ENCODE measurements at regions not wholly inside any gene's neighbourhood (a gene's known extent, or its start where the extent isn't known, plus 50 kb on each side); places are given as distances from the start of the nearest gene placed in this dataset.
A peak's percentile ranks its signal among the peaks of the same experiment; 100 is the strongest.
"Not testable (repeated sequence)": the region's sequence is repeated elsewhere in the genome, so short reads cannot be mapped to it uniquely, and the experiment has no call there.

GRCh38 chr5:135776457-135776856 is 58.0 kb upstream of the SLC25A48 start:
- no peak for DNase-seq (ENCODE audit: low read depth in 3 of 3, low spot score in 2 of 3)

- DNase-seq (ENCODE audit: low read depth in 3 of 3, low spot score in 2 of 3): no peak
Measured at GRCh38 chr5:135761746-135762145, 72.7 kb upstream of the SLC25A48 start.

- no peak for DNase-seq (ENCODE audit: low read depth in 3 of 3, low spot score in 2 of 3)
Measured at GRCh38 chr5:135759149-135759784, 75.2 kb upstream of the SLC25A48 start.

- DNase-seq (ENCODE audit: low read depth in 3 of 3, low spot score in 2 of 3): no peak
Measured at GRCh38 chr5:135753990-135754389, 80.5 kb upstream of the SLC25A48 start.

GRCh38 chr5:135750506-135750905 is 84.0 kb upstream of the SLC25A48 start:
- DNase-seq (ENCODE audit: low read depth in 3 of 3, low spot score in 2 of 3): no peak

- DNase-seq (ENCODE audit: low read depth in 3 of 3, low spot score in 2 of 3): no peak
Measured at GRCh38 chr5:135747824-135748223, 86.6 kb upstream of the SLC25A48 start.

- no peak for DNase-seq (ENCODE audit: low read depth in 3 of 3, low spot score in 2 of 3)
Measured at GRCh38 chr5:135745897-135746500, 88.5 kb upstream of the SLC25A48 start.

GRCh38 chr5:135743705-135744411 is 90.6 kb upstream of the SLC25A48 start:
- DNase-seq (ENCODE audit: low read depth in 3 of 3, low spot score in 2 of 3): peak; percentile 67 to 74 (median 72)

GRCh38 chr5:135743181-135743580 is 91.3 kb upstream of the SLC25A48 start:
- DNase-seq (ENCODE audit: low read depth in 3 of 3, low spot score in 2 of 3): peak in 2 of 3 donors; percentile 8 to 27

GRCh38 chr5:135742240-135742639 is 92.2 kb upstream of the SLC25A48 start:
- not testable (repeated sequence) for DNase-seq (ENCODE audit: low read depth in 3 of 3, low spot score in 2 of 3)

GRCh38 chr5:135741040-135741439 is 93.4 kb upstream of the SLC25A48 start:
- no peak for DNase-seq (ENCODE audit: low read depth in 3 of 3, low spot score in 2 of 3)

- no peak for DNase-seq (ENCODE audit: low read depth in 3 of 3, low spot score in 2 of 3)
Measured at GRCh38 chr5:135740475-135740874, 94.0 kb upstream of the SLC25A48 start.

GRCh38 chr5:135739383-135739981 is 95.0 kb upstream of the SLC25A48 start:
- DNase-seq (ENCODE audit: low read depth in 3 of 3, low spot score in 2 of 3): no peak

GRCh38 chr5:135738564-135738875 is 95.9 kb upstream of the SLC25A48 start:
- DNase-seq (ENCODE audit: low read depth in 3 of 3, low spot score in 2 of 3): no peak

GRCh38 chr5:135737701-135738563 is 96.5 kb upstream of the SLC25A48 start:
- DNase-seq (ENCODE audit: low read depth in 3 of 3, low spot score in 2 of 3): no peak

GRCh38 chr5:135736952-135737351 is 97.5 kb upstream of the SLC25A48 start:
- DNase-seq (ENCODE audit: low read depth in 3 of 3, low spot score in 2 of 3): not testable (repeated sequence)

- DNase-seq (ENCODE audit: low read depth in 3 of 3, low spot score in 2 of 3): no peak
Measured at GRCh38 chr5:135735831-135736230, 98.6 kb upstream of the SLC25A48 start.

GRCh38 chr5:135734956-135735355 is 99.5 kb upstream of the SLC25A48 start:
- DNase-seq (ENCODE audit: low read depth in 3 of 3, low spot score in 2 of 3): not testable (repeated sequence)

- not testable (repeated sequence) for DNase-seq (ENCODE audit: low read depth in 3 of 3, low spot score in 2 of 3)
Measured at GRCh38 chr5:135731034-135731433, 103.4 kb upstream of the SLC25A48 start.

- DNase-seq (ENCODE audit: low read depth in 3 of 3, low spot score in 2 of 3): not testable (repeated sequence)
Measured at GRCh38 chr5:135730161-135730560, 104.3 kb upstream of the SLC25A48 start.

- DNase-seq (ENCODE audit: low read depth in 3 of 3, low spot score in 2 of 3): no peak
Measured at GRCh38 chr5:135729321-135729786, 105.1 kb upstream of the SLC25A48 start.

Data from right renal cortex interstitium (tissue), 3 donors.